Gastroesophageal sphincter (tissue), 3 donors: ENCODE measurements at regions not wholly inside any gene's neighbourhood (a gene's known extent, or its start where the extent isn't known, plus 50 kb on each side); places are given as distances from the start of the nearest gene placed in this dataset.

Experiments used
- EP300 ChIP-seq: sonication (generic); formaldehyde crosslinking; IDR thresholded peaks from one replicate; pipeline ENCODE4 v1.6.1; 2017; ENCODE audit warnings: antibody characterized with exemption, mild to moderate bottlenecking
- POLR2A ChIP-seq, 2 donors: fragments of 450-650 bp; IDR thresholded peaks; one replicate each; pipeline ENCODE4 v1.6.1; 2017; ENCODE audit warnings: antibody characterized with exemption in 2 of 2, mild to moderate bottlenecking in 2 of 2, moderate library complexity in 1 of 2
- POLR2AphosphoS5 ChIP-seq: sonication (generic); formaldehyde crosslinking; IDR thresholded peaks from one replicate; pipeline ENCODE4 v1.6.1; 2017; ENCODE audit warnings: antibody characterized with exemption
- TF ChIP-seq, protein P1 (sequence below), 4 experiments: fragments of 200-600 bp in 2 of 4; fragments of 450-650 bp in 2 of 4; sonication (generic) in 1 of 4; IDR thresholded peaks; one replicate each; pipeline ENCODE4 v1.5.1; 2017 to 2019; ENCODE audit warnings: antibody characterized with exemption in 4 of 4, mild to moderate bottlenecking in 2 of 4, moderate library complexity in 2 of 4

DNA sequence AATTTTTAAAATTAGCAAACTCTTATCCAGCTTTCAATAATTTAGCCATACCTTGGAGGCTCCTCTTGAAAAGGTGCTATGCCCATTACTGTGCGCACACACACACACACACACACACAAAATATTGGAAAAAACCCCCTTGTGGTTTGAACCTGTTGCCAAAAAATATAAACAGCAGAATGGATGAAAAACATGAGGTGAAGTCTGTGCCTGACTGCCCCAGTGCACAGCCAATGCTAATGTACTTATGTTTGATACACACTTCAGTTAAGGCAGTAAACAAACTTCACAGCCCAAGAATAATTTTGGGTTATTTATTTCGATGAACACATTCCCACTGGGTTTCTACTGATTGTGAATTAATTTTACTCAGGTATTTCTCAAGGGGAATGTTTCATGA lies 113.2 kb upstream of the SEM1 start:
- TF ChIP-seq, protein P1, sequence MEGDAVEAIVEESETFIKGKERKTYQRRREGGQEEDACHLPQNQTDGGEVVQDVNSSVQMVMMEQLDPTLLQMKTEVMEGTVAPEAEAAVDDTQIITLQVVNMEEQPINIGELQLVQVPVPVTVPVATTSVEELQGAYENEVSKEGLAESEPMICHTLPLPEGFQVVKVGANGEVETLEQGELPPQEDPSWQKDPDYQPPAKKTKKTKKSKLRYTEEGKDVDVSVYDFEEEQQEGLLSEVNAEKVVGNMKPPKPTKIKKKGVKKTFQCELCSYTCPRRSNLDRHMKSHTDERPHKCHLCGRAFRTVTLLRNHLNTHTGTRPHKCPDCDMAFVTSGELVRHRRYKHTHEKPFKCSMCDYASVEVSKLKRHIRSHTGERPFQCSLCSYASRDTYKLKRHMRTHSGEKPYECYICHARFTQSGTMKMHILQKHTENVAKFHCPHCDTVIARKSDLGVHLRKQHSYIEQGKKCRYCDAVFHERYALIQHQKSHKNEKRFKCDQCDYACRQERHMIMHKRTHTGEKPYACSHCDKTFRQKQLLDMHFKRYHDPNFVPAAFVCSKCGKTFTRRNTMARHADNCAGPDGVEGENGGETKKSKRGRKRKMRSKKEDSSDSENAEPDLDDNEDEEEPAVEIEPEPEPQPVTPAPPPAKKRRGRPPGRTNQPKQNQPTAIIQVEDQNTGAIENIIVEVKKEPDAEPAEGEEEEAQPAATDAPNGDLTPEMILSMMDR (IDR thresholded peaks at IDR 0.05) = no peak
- TF ChIP-seq POLR2A (IDR thresholded peaks at IDR 0.05) = no peak
- TF ChIP-seq EP300 = no peak
- TF ChIP-seq POLR2AphosphoS5 = no peak
